HEK293 (cell line): ENCODE measurements at regions not wholly inside any gene's neighbourhood (a gene's known extent, or its start where the extent isn't known, plus 50 kb on each side); places are given as distances from the start of the nearest gene placed in this dataset.

Experiments
- CTCF ChIA-PET: fragments of 350-600 bp; formaldehyde crosslinking; extraction: SDS; loops from one replicate; lab custom pipeline; 2021; ENCODE audit warnings: antibody characterized with exemption; lab: Yijun Ruan, JAX
- POLR2A ChIA-PET: fragments of 300-600 bp; formaldehyde crosslinking; extraction: SDS; loops from one replicate; lab custom pipeline; 2020; ENCODE audit warnings: antibody characterized with exemption, inconsistent platforms; lab: Yijun Ruan, JAX
- H3K27ac ChIP-seq: fragments of 200-500 bp; sonication (Bioruptor generic); 2 replicates; pipeline ENCODE4 v1.5.1; 2014; ENCODE audit warnings: low read depth, low read length, control low read depth, inconsistent platforms; ENCODE audit errors: extremely low read depth
- H3K36me3 ChIP-seq, 2 experiments: fragments of 200-500 bp in 1 of 2; sonication (Bioruptor generic) in 1 of 2; 1 replicate in 1 of 2; 2 replicates in 1 of 2; pipeline ENCODE4 v1.5.1; 2014 to 2017; ENCODE audit warnings: inconsistent platforms in 2 of 2, low read length in 2 of 2; ENCODE audit not compliant: control insufficient read depth in 2 of 2, insufficient read depth in 1 of 2
- H3K4me1 ChIP-seq: fragments of 200-500 bp; sonication (Bioruptor generic); 2 replicates; pipeline ENCODE4 v1.5.1; 2014; ENCODE audit warnings: mild to moderate bottlenecking, low read length, inconsistent platforms; ENCODE audit not compliant: control insufficient read depth, insufficient read depth
- H3K4me3 ChIP-seq: 2 replicates; pipeline ENCODE4 v1.5.1; 2011; ENCODE audit warnings: low read depth, mild to moderate bottlenecking, control low read depth, low read length, moderate library complexity
- H3K9me3 ChIP-seq: fragments of 200-500 bp; sonication (Bioruptor generic); 2 replicates; pipeline ENCODE4 v1.5.1; 2014; ENCODE audit warnings: low read depth, low read length, inconsistent platforms; ENCODE audit not compliant: control insufficient read depth, insufficient read depth
- BCL11A ChIP-seq: fragments of 450-650 bp; formaldehyde crosslinking; IDR thresholded peaks from 2 replicates; pipeline ENCODE4 v1.5.1; 2016; ENCODE audit warnings: low read depth, missing biosample characterization, missing genetic modification characterization
- GLI2 ChIP-seq: fragments of 450-650 bp; formaldehyde crosslinking; IDR thresholded peaks from 2 replicates; pipeline ENCODE4; 2017; ENCODE audit warnings: missing biosample characterization, missing genetic modification characterization, low read depth, borderline replicate concordance
- GLI4 ChIP-seq: fragments of 450-650 bp; formaldehyde crosslinking; IDR thresholded peaks from 2 replicates; pipeline ENCODE4 v1.5.1; 2016; ENCODE audit warnings: missing biosample characterization, missing genetic modification characterization
- MEIS1 ChIP-seq: sonication (generic); formaldehyde crosslinking; IDR thresholded peaks from 2 replicates; pipeline ENCODE4 v1.8.1; 2022; ENCODE audit warnings: missing genetic modification reagents, mild to moderate bottlenecking, borderline replicate concordance
- RBAK ChIP-seq: fragments of 450-650 bp; formaldehyde crosslinking; IDR thresholded peaks from 2 replicates; pipeline ENCODE4 v1.5.1; 2016; ENCODE audit warnings: missing biosample characterization, missing genetic modification characterization
- SALL2 ChIP-seq: fragments of 450-650 bp; formaldehyde crosslinking; IDR thresholded peaks from 2 replicates; pipeline ENCODE4 v1.5.0; 2017; ENCODE audit warnings: missing biosample characterization, mild to moderate bottlenecking, missing genetic modification characterization, borderline replicate concordance
- SCRT2 ChIP-seq: fragments of 450-650 bp; formaldehyde crosslinking; IDR thresholded peaks from 2 replicates; pipeline ENCODE4 v1.5.1; 2016; ENCODE audit warnings: missing biosample characterization, missing genetic modification characterization
- SP3 ChIP-seq: fragments of 450-650 bp; formaldehyde crosslinking; IDR thresholded peaks from 2 replicates; pipeline ENCODE4 v1.5.1; 2016; ENCODE audit warnings: missing biosample characterization, missing genetic modification characterization
- ZBTB20 ChIP-seq: fragments of 450-650 bp; formaldehyde crosslinking; IDR thresholded peaks from 2 replicates; pipeline ENCODE4 v1.5.1; 2016; ENCODE audit warnings: missing biosample characterization, missing genetic modification characterization
- ZNF114 ChIP-seq: fragments of 450-650 bp; formaldehyde crosslinking; IDR thresholded peaks from 2 replicates; pipeline ENCODE4 v1.5.0; 2017; ENCODE audit warnings: missing biosample characterization, missing genetic modification characterization
- ZNF214 ChIP-seq: fragments of 450-650 bp; formaldehyde crosslinking; IDR thresholded peaks from 2 replicates; pipeline ENCODE4 v1.5.1; 2017; ENCODE audit warnings: missing biosample characterization, mild to moderate bottlenecking, missing genetic modification characterization, borderline replicate concordance
- ZNF248 ChIP-seq: fragments of 450-650 bp; formaldehyde crosslinking; IDR thresholded peaks from 2 replicates; pipeline ENCODE4 v1.5.1; 2017; ENCODE audit warnings: missing biosample characterization, missing genetic modification characterization
- ZNF292 ChIP-seq: fragments of 450-650 bp; formaldehyde crosslinking; IDR thresholded peaks from 2 replicates; pipeline ENCODE4 v1.5.1; 2016; ENCODE audit warnings: low read depth, missing biosample characterization, missing genetic modification characterization, borderline replicate concordance
- ZNF324 ChIP-seq: fragments of 450-650 bp; formaldehyde crosslinking; IDR thresholded peaks from 2 replicates; pipeline ENCODE4 v1.5.1; 2016; ENCODE audit warnings: missing biosample characterization, missing genetic modification characterization
- ZNF558 ChIP-seq: fragments of 450-650 bp; formaldehyde crosslinking; IDR thresholded peaks from 2 replicates; pipeline ENCODE4 v1.5.1; 2016; ENCODE audit warnings: missing biosample characterization, missing genetic modification characterization
- ZNF610 ChIP-seq: fragments of 450-650 bp; formaldehyde crosslinking; IDR thresholded peaks from 2 replicates; pipeline ENCODE4 v1.5.1; 2016; ENCODE audit warnings: missing biosample characterization, missing genetic modification characterization, borderline replicate concordance
- ZNF621 ChIP-seq: fragments of 450-650 bp; formaldehyde crosslinking; IDR thresholded peaks from 2 replicates; pipeline ENCODE4 v1.5.1; 2017; ENCODE audit warnings: missing biosample characterization, missing genetic modification characterization
- ZNF670 ChIP-seq: fragments of 450-650 bp; formaldehyde crosslinking; IDR thresholded peaks from 2 replicates; pipeline ENCODE4 v1.5.1; 2016; ENCODE audit warnings: missing biosample characterization, missing genetic modification characterization, low read depth
- ZNF707 ChIP-seq: fragments of 450-650 bp; formaldehyde crosslinking; IDR thresholded peaks from 2 replicates; pipeline ENCODE4 v1.5.1; 2016; ENCODE audit warnings: missing biosample characterization, missing genetic modification characterization
- ZNF830 ChIP-seq: fragments of 450-650 bp; IDR thresholded peaks from 2 replicates; pipeline ENCODE4 v1.5.0; 2018; ENCODE audit warnings: missing biosample characterization, missing genetic modification characterization, low read depth, mild to moderate bottlenecking, moderate library complexity
- ZXDB ChIP-seq: fragments of 450-650 bp; formaldehyde crosslinking; IDR thresholded peaks from 2 replicates; pipeline ENCODE4 v1.5.1; 2016; ENCODE audit warnings: missing biosample characterization, missing genetic modification characterization
- TF ChIP-seq, protein P1 (sequence below): fragments of 450-650 bp; formaldehyde crosslinking; IDR thresholded peaks from 2 replicates; pipeline ENCODE4 v1.5.1; 2016; ENCODE audit warnings: missing biosample characterization, missing genetic modification characterization
- TF ChIP-seq, protein P2 (sequence below): IDR thresholded peaks from 2 replicates; pipeline ENCODE4 v1.6.1; 2011; ENCODE audit warnings: mild to moderate bottlenecking, low read depth, low read length, borderline replicate concordance
- TF ChIP-seq, protein P3 (sequence below): fragments of 450-650 bp; formaldehyde crosslinking; IDR thresholded peaks from 2 replicates; pipeline ENCODE4 v1.5.1; 2016; ENCODE audit warnings: missing biosample characterization, missing genetic modification characterization
- TF ChIP-seq, protein P4 (sequence below): fragments of 450-650 bp; formaldehyde crosslinking; IDR thresholded peaks from 2 replicates; pipeline ENCODE4 v1.5.1; 2017; ENCODE audit warnings: missing biosample characterization, mild to moderate bottlenecking, missing genetic modification characterization, moderate library complexity

DNA sequence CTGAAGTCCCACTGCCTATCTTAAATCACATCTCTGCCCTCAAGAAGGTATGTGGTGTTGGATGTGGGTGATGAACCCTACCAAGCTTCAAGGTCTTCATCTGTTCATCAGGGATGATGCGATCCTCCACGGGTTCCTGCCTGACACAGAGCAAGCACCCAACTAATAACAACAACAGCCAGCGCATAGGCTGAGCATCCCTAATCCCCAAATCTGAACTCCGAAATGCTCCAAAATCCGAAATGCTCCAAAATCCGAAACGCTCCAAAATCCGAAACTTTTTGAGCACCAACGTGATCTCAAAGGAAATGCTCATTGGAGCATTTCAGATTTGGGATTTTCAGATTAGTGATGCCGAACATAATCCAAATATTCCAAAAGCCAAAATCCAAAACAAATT is 238.9 kb upstream of the SDK2 start (continued):
- TF ChIP-seq, protein P1, sequence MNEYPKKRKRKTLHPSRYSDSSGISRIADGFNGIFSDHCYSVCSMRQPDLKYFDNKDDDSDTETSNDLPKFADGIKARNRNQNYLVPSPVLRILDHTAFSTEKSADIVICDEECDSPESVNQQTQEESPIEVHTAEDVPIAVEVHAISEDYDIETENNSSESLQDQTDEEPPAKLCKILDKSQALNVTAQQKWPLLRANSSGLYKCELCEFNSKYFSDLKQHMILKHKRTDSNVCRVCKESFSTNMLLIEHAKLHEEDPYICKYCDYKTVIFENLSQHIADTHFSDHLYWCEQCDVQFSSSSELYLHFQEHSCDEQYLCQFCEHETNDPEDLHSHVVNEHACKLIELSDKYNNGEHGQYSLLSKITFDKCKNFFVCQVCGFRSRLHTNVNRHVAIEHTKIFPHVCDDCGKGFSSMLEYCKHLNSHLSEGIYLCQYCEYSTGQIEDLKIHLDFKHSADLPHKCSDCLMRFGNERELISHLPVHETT, result no peak
- TF ChIP-seq ZBTB20 (no peak), BCL11A (tag by site-specific recombination) (no peak), ZNF114 (tag by site-specific recombination) (no peak), RBAK (tag by site-specific recombination) (no peak), ZNF830 (tag by site-specific recombination) (no peak)
- TF ChIP-seq, all 188 proteins: peak for 0

DNA sequence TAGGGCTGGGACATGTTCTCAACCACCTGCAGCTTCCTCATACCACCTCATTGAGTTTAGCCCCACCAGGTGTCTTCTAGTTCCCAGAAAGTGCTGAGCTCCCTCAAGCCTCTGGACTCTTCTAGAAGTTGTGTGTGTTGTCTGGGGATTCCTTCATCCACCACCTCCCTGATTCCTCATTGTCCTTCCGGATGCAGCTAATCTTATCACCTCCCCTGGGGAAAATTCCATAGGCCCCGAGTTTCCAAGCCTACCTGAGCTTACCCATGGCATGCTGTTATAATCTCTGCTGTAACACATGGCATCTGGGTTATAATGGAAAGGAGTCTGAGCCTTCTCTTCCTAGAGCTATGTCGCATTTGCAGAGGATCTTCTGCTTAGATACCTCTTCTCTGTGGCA is 243.5 kb upstream of the SDK2 start:
- Histone ChIP-seq H3K4me3 (no peak overlapping the region), H3K36me3 (no peaks in the 10 kb centered on the region), H3K4me1 (no peaks in the 10 kb centered on the region), H3K27ac (no peak overlapping the region), H3K9me3 (no peaks in the 10 kb centered on the region)
- no peak for TF ChIP-seq ZNF292
- TF ChIP-seq ZNF558 (tag by site-specific recombination), result no peak
- TF ChIP-seq ZNF248 (tag by site-specific recombination), result no peak
- TF ChIP-seq ZNF707 (tag by site-specific recombination), result no peak
- TF ChIP-seq SP3 (tag by site-specific recombination), result no peak
- TF ChIP-seq ZXDB (tag by site-specific recombination), result no peak
- no peak for TF ChIP-seq ZNF324
- TF ChIP-seq MEIS1 (CRISPR knock-in tag), result no peak
- TF ChIP-seq SCRT2 (tag by site-specific recombination), result no peak
- no peak for TF ChIP-seq GLI2
- TF ChIP-seq, protein P2, sequence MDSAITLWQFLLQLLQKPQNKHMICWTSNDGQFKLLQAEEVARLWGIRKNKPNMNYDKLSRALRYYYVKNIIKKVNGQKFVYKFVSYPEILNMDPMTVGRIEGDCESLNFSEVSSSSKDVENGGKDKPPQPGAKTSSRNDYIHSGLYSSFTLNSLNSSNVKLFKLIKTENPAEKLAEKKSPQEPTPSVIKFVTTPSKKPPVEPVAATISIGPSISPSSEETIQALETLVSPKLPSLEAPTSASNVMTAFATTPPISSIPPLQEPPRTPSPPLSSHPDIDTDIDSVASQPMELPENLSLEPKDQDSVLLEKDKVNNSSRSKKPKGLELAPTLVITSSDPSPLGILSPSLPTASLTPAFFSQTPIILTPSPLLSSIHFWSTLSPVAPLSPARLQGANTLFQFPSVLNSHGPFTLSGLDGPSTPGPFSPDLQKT, result no peak
- CTCF ChIA-PET, result interaction anchor here (0.6 kb wide), 1 partner anchor 460 kb away, joined by 4 read pairs; no protein-coding TSS in a partner anchor
- POLR2A ChIA-PET, result interaction anchor here (1.6 kb wide), 1 partner anchor 316 kb away, joined by 3 read pairs; the partner anchor contains the start of gene RPL38

DNA sequence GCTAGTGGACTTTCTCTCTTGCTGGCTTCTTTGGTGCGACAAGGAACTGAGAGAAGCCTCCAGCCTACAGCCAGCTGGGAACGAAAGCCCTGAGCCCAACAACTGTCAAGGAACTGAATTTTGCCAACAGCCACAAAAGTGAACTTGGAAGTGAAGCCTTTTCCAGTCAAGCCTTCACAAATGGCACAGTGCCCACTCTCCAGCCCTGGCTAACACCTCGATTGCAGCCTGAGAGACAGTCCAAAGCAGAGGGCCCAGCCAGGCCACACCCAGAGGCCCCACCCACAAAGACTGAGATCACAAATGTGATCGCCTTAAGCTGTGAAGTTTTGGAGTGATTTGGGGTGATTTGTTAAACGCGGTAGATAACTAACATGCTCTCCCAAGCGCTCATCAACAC is 244.6 kb upstream of the SDK2 start:
- no peak overlapping the region for H3K27ac ChIP-seq
- H3K4me1 ChIP-seq, result no peaks in the 10 kb centered on the region
- TF ChIP-seq, protein P3, sequence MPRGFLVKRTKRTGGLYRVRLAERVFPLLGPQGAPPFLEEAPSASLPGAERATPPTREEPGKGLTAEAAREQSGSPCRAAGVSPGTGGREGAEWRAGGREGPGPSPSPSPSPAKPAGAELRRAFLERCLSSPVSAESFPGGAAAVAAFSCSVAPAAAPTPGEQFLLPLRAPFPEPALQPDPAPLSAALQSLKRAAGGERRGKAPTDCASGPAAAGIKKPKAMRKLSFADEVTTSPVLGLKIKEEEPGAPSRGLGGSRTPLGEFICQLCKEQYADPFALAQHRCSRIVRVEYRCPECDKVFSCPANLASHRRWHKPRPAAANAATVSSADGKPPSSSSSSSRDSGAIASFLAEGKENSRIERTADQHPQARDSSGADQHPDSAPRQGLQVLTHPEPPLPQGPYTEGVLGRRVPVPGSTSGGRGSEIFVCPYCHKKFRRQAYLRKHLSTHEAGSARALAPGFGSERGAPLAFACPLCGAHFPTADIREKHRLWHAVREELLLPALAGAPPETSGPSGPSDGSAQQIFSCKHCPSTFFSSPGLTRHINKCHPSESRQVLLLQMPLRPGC, result no peak
- TF ChIP-seq ZNF621 (tag by site-specific recombination) (no peak), RBAK (tag by site-specific recombination) (no peak), ZNF610 (tag by site-specific recombination) (no peak), SALL2 (tag by site-specific recombination) (no peak), GLI4 (tag by site-specific recombination) (no peak), ZNF214 (tag by site-specific recombination) (no peak), ZNF670 (no peak)
- TF ChIP-seq, protein P4, sequence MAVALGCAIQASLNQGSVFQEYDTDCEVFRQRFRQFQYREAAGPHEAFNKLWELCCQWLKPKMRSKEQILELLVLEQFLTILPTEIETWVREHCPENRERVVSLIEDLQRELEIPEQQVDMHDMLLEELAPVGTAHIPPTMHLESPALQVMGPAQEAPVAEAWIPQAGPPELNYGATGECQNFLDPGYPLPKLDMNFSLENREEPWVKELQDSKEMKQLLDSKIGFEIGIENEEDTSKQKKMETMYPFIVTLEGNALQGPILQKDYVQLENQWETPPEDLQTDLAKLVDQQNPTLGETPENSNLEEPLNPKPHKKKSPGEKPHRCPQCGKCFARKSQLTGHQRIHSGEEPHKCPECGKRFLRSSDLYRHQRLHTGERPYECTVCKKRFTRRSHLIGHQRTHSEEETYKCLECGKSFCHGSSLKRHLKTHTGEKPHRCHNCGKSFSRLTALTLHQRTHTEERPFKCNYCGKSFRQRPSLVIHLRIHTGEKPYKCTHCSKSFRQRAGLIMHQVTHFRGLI (tag by site-specific recombination), result no peak
- CTCF ChIA-PET, result no interaction called here
- no peaks in the 10 kb centered on the region for H3K36me3 ChIP-seq
- no peak overlapping the region for H3K4me3 ChIP-seq
- no peaks in the 10 kb centered on the region for H3K9me3 ChIP-seq
- POLR2A ChIA-PET, result interaction anchor here (1.6 kb wide), 1 partner anchor 314 kb away, joined by 3 read pairs; the partner anchor contains the start of gene RPL38
